GM12873 (cell line): ENCODE measurements at regions not wholly inside any gene's neighbourhood (a gene's known extent, or its start where the extent isn't known, plus 50 kb on each side); places are given as distances from the start of the nearest gene placed in this dataset.

ENCODE experiments used
- CTCF ChIP-seq: IDR thresholded peaks from 2 replicates; pipeline ENCODE4 v1.5.1; 2012; ENCODE audit warnings: low read depth, mild to moderate bottlenecking, moderate library complexity, low read length, control low read depth; ENCODE audit not compliant: insufficient read depth; ENCODE audit errors: missing control alignments

GRCh38 chr5:152813526-152813925 lies 408.4 kb upstream of the NMUR2 start:
- TF ChIP-seq CTCF, result no peak

GRCh38 chr5:152819891-152820290 lies 414.8 kb upstream of the NMUR2 start:
- TF ChIP-seq CTCF, result no peak

GRCh38 chr5:152824316-152824715 lies 419.2 kb upstream of the NMUR2 start:
- no peak for TF ChIP-seq CTCF

- TF ChIP-seq CTCF, result no peak
Measured at GRCh38 chr5:152838241-152838786, 433.2 kb upstream of the NMUR2 start.

GRCh38 chr5:152844713-152845112 lies 439.6 kb upstream of the NMUR2 start:
- TF ChIP-seq CTCF, result no peak

GRCh38 chr5:152853361-152853760 lies 448.3 kb upstream of the NMUR2 start:
- TF ChIP-seq CTCF, result no peak

GRCh38 chr5:152855441-152855840 lies 450.4 kb upstream of the NMUR2 start:
- no peak for TF ChIP-seq CTCF
